ENCODE measurements at regions not wholly inside any gene's neighbourhood (a gene's known extent, or its start where the extent isn't known, plus 50 kb on each side); places are given as distances from the start of the nearest gene placed in this dataset.

DNA sequence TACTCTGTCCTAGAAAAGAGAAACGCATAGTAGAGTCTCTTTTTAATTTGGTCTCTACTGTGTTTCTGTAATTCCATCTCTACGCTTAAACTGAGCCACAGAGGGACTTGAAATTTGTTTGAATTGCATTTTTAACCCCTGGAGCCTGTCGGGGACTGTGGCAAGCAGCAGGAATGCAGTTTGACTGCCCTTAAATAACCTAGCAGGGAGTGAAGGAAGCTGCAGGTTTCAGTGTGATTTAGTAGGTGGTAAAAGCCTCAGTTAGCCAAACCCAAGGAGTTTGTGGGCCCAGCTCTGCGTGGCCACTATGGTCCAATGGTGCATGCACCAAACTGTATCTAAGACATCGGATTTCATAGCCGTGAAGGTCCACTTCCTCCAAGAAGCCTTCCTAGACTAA is 70.3 kb upstream of the MC3R start:
- no peak for DNase-seq

DNA sequence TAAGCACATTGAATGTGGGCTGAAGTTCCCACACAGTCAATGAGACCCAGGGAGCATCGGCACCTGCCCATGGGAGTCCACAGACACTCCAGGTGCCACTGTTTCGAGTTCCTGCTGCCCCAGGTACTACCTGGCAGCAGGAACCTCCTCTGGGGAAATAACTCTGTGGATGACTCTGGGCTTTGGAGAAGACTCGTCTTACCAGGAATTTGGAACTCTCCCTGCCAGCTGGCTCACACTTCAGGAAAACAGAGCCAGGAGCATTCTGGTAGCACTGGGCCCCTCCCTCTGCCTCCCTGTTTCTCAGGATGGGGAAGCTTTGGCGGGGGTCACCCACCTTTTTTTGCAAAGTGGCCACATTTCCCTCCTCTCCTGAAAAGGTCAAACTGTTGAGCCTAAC is 69.5 kb upstream of the MC3R start:
- DNase-seq = no peak

DNA sequence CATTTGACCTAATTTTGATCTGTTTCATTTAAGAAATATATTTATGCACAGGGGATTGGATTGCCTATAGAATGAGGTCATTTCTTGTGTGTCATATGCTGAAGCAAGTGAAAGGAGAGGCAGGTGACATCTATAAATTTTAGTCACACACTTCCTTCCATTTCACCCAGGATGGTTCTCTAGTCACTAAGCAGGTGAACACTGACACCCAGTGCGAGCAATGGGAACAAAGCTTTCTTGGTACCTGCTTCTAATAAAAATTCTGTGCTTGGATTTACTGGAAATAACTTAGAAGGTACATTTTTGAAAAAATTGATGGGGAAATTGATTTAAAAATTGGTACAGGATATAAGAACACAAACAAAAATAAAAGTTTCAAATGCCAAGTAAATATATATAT is 66.9 kb upstream of the MC3R start:
- DNase-seq = no peak

DNA sequence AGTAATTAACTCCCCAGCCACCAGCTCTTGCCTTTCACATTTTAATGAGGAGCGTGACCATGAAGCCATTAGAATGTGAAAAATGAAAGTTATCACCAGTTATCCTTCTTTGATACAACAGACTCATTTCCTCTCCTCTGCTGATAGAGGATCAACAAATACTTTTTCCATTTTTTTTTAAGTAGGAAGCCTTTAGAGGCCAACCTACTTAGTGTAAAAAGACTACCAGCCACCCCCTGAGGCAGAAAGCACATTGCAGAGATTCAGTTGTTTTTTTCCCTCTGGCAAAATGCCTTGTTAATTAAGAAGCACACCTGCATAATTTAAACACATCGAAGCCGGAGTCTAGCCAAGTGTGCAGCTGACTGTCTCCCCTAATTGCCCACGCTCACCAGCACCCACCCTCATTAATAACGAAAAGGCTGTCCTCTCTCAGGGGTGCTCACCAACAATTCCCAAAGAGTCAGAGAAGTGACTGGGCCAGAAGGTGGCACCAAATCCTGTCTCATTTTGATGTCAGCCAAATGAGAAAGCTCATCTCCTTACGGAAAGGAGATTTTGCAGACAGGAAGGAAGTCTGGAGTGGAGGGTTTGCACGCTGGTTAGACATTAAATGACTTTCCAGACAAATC is 60.9 kb upstream of the MC3R start:
- peak; percentile 64 for DNase-seq

DNA sequence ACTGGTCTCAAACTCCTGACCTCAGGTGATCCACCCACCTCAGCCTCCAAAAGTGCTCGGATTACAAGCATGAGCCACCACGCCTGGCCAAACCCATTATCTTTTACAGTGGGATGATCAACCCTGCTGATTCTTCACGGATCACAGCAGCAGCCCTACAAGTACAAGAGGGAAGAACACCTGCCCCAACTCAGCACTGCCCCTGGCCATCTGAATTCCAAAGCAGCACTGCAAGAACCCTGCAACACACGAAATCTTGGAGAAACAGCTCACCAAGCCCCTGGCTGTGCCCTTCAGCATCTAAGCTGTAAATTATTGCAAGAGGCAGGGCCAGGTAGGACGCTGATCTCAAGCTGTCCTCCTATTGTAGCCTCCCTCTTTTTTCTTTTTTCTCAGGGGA is 54.5 kb upstream of the MC3R start:
- DNase-seq = peak; percentile 26

DNA sequence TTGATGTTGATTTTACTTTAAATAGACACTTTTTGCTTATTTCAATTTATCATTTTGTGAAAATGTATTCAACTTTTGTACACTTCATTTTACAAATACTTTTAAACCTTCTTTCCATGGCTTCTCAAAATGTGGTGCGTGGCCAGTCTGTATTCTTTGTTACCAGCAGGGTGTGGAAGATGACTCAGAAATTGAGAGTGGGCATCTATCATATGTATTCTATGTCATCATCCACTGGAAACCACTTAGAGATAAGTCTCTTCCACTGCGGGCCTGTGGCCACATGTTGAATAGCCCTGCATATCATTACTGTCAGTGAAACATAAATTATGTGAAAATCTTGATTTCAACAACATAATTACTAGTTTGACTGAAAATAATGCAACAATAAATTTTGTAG is 52.6 kb upstream of the MC3R start:
- no peak for DNase-seq
